MM.1S (cell line): ENCODE measurements at regions not wholly inside any gene's neighbourhood (a gene's known extent, or its start where the extent isn't known, plus 50 kb on each side); places are given as distances from the start of the nearest gene placed in this dataset.
"Not testable (repeated sequence)": the region's sequence is repeated elsewhere in the genome, so short reads cannot be mapped to it uniquely, and the experiment has no call there.

ENCODE experiments used
- DNase-seq: peaks from one replicate; pipeline ENCODE4 v3.0.0-alpha.2; 2015
- H2AFZ ChIP-seq: fragments of 300-600 bp; sonication (generic); 2 replicates; pipeline ENCODE4 v1.6.0; 2016; ENCODE audit warnings: antibody characterized with exemption, low read length
- H3F3A ChIP-seq: fragments of 300-600 bp; sonication (generic); 2 replicates; pipeline ENCODE4 v1.6.1; 2016; ENCODE audit warnings: mild to moderate bottlenecking, antibody characterized with exemption, low read length, moderate library complexity, mixed read lengths; ENCODE audit not compliant: insufficient read depth
- H3K27ac ChIP-seq: fragments of 300-600 bp; sonication (generic); 2 replicates; pipeline ENCODE4 v1.5.1; 2016; ENCODE audit warnings: mild to moderate bottlenecking, low read length
- H3K27me3 ChIP-seq: fragments of 300-600 bp; sonication (generic); replicated peaks from 2 replicates; pipeline ENCODE4 v1.6.0; 2016; ENCODE audit warnings: low read length; ENCODE audit not compliant: insufficient read depth
- H3K36me3 ChIP-seq: fragments of 300-600 bp; sonication (generic); replicated peaks from 2 replicates; pipeline ENCODE4 v1.6.1; 2016; ENCODE audit warnings: mild to moderate bottlenecking, low read length, mixed read lengths; ENCODE audit not compliant: insufficient read depth
- H3K4me1 ChIP-seq: fragments of 300-600 bp; sonication (generic); 2 replicates; pipeline ENCODE4 v1.6.1; 2016; ENCODE audit warnings: low read length, mixed read lengths
- H3K4me2 ChIP-seq: fragments of 300-600 bp; sonication (generic); 2 replicates; pipeline ENCODE4 v1.6.0; 2016; ENCODE audit warnings: low read depth, low read length
- H3K4me3 ChIP-seq: fragments of 300-600 bp; sonication (generic); 2 replicates; pipeline ENCODE4 v1.5.1; 2016; ENCODE audit warnings: low read length, mixed read lengths
- H3K79me2 ChIP-seq: fragments of 300-600 bp; sonication (generic); 2 replicates; pipeline ENCODE4 v1.6.1; 2016; ENCODE audit warnings: mixed run types, low read length, mixed read lengths
- H3K9ac ChIP-seq: fragments of 300-600 bp; sonication (generic); 2 replicates; pipeline ENCODE4 v1.6.1; 2016; ENCODE audit warnings: low read length, mixed read lengths
- H3K9me2 ChIP-seq: fragments of 300-600 bp; sonication (generic); replicated peaks from 2 replicates; pipeline ENCODE4 v1.6.1; 2016; ENCODE audit warnings: mild to moderate bottlenecking, low read length, mixed read lengths; ENCODE audit not compliant: insufficient read depth
- H3K9me3 ChIP-seq: fragments of 300-600 bp; sonication (generic); replicated peaks from 2 replicates; pipeline ENCODE4 v1.6.1; 2016; ENCODE audit warnings: mild to moderate bottlenecking, low read length, mixed read lengths; ENCODE audit not compliant: insufficient read depth
- H4K20me1 ChIP-seq: fragments of 300-600 bp; sonication (generic); 2 replicates; pipeline ENCODE4 v1.6.1; 2016; ENCODE audit warnings: mild to moderate bottlenecking, low read length, moderate library complexity, mixed read lengths; ENCODE audit not compliant: insufficient read depth
- CTCF ChIP-seq: fragments of 300-600 bp; sonication (generic); IDR thresholded peaks from 2 replicates; pipeline ENCODE4 v1.5.1; 2016; ENCODE audit warnings: antibody characterized with exemption, low read length, mixed read lengths
- EZH2 ChIP-seq: fragments of 300-600 bp; sonication (generic); optimal IDR thresholded peaks from 2 replicates; pipeline ENCODE3; 2017; ENCODE audit warnings: low read depth, mild to moderate bottlenecking, antibody characterized with exemption, low read length, mixed read lengths
- EZH2phosphoT487 ChIP-seq: fragments of 300-600 bp; sonication (generic); IDR thresholded peaks from 2 replicates; pipeline ENCODE4 v1.6.1; 2018; ENCODE audit warnings: antibody characterized with exemption, low read length

- Histone ChIP-seq H3K4me2 (no peak overlapping the region), H3K9me3 (no peaks in the 10 kb centered on the region), H3K4me3 (no peak overlapping the region), H3K27me3 (no peaks in the 10 kb centered on the region), H2AFZ (no peak overlapping the region), H3K36me3 (no peaks in the 10 kb centered on the region), H4K20me1 (no peaks in the 10 kb centered on the region), H3F3A (no peaks in the 10 kb centered on the region), H3K9ac (no peak overlapping the region), H3K4me1 (no peaks in the 10 kb centered on the region), H3K9me2 (no peaks in the 10 kb centered on the region), H3K79me2 (no peaks in the 10 kb centered on the region), H3K27ac (no peak overlapping the region)
- DNase-seq, result no peak
- TF ChIP-seq CTCF (no peak), EZH2phosphoT487 (no peak), EZH2 (no peak)
Observed at GRCh38 chr17:27157297-27157696, 136.6 kb upstream of the WSB1 start.

GRCh38 chr17:27157898-27158297, 136.0 kb upstream of the WSB1 start:
- Histone ChIP-seq H3K27me3 (no peaks in the 10 kb centered on the region), H3K27ac (no peak overlapping the region), H2AFZ (no peak overlapping the region), H3K79me2 (no peaks in the 10 kb centered on the region), H3K4me1 (no peaks in the 10 kb centered on the region), H3K4me2 (no peak overlapping the region), H3F3A (no peaks in the 10 kb centered on the region), H3K9ac (no peak overlapping the region), H3K9me3 (no peaks in the 10 kb centered on the region), H3K9me2 (no peaks in the 10 kb centered on the region), H3K36me3 (no peaks in the 10 kb centered on the region), H3K4me3 (no peak overlapping the region), H4K20me1 (no peaks in the 10 kb centered on the region)
- DNase-seq, result no peak
- TF ChIP-seq CTCF, result no peak

GRCh38 chr17:27158382-27158781, 135.5 kb upstream of the WSB1 start:
- Histone ChIP-seq H3K27me3 (no peaks in the 10 kb centered on the region), H2AFZ (no peak overlapping the region), H3K36me3 (no peaks in the 10 kb centered on the region), H3K79me2 (no peaks in the 10 kb centered on the region), H3F3A (no peaks in the 10 kb centered on the region), H3K9me2 (no peaks in the 10 kb centered on the region), H3K9me3 (no peaks in the 10 kb centered on the region), H3K27ac (no peak overlapping the region), H3K4me2 (no peak overlapping the region), H3K9ac (no peak overlapping the region), H3K4me1 (no peaks in the 10 kb centered on the region), H3K4me3 (no peak overlapping the region), H4K20me1 (no peaks in the 10 kb centered on the region)
- DNase-seq, result no peak
- TF ChIP-seq CTCF, result no peak
- no peak for TF ChIP-seq EZH2phosphoT487

DNA sequence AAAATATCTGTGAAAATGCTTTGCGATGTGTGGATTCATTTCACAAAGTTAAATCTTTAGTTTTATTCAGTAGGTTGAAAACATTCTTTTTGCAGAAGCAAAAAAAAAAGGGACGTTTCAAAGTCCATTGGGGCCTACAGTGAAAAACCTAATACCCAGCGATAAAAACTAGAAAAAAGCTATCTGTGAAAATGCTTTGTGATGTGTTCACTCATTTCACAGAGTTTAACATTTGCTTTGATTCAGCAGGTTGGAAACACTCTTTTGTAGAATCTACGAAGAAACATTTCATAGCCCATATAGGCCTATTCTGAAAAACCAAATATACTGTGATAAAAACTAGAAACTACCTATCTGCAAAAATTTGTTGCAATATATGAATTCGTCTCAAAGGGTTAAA, 113.6 kb upstream of the WSB1 start:
- Histone ChIP-seq H3K79me2 (no peaks in the 10 kb centered on the region), H3K4me2 (no peak overlapping the region), H3K36me3 (no peaks in the 10 kb centered on the region), H3K9me2 (no peaks in the 10 kb centered on the region), H4K20me1 (no peaks in the 10 kb centered on the region), H3K4me1 (no peaks in the 10 kb centered on the region), H2AFZ (no peak overlapping the region), H3K27me3 (no peaks in the 10 kb centered on the region), H3F3A (no peaks in the 10 kb centered on the region), H3K9ac (no peak overlapping the region), H3K4me3 (no peak overlapping the region), H3K9me3 (no peaks in the 10 kb centered on the region), H3K27ac (no peak overlapping the region)
- DNase-seq, result no peak
- TF ChIP-seq EZH2phosphoT487 (no peak), EZH2 (no peak), CTCF (no peak)

DNA sequence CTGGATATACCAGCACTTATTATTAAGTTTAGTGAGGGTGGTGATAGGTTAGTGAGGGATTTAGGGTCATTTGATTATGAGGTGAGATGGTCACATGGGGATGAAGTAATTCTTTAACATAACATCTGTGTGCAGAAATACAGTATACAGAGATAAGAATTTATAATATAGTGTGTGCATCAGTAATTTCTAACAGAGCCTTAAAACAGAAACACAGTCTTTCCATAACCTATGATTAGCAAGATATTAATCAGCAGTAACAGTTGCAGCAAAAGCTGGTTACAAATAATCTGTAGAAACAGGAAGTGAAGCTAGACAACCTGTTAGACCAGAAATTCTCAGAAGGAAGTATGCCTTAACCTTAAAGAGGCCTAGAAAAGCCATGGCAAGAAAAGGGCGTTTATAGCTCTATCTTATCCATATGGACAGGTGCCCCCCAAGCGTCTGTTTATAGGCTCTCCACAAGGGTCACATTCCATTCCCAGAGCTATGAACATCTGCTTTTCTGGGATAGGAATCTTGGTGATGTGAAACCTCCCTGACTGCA, 112.5 kb upstream of the WSB1 start:
- DNase-seq, result not testable (repeated sequence)

More for the DNA sequence above, 112.5 kb upstream of the WSB1 start:
- not testable (repeated sequence) for H3K36me3 ChIP-seq, H3K4me1 ChIP-seq, H3K9me2 ChIP-seq, H3K27ac ChIP-seq, H3K27me3 ChIP-seq, H3K9ac ChIP-seq, H2AFZ ChIP-seq, H3K4me3 ChIP-seq, H3K79me2 ChIP-seq, H3F3A ChIP-seq, H4K20me1 ChIP-seq, H3K9me3 ChIP-seq, H3K4me2 ChIP-seq
